ENCODE measurements at regions not wholly inside any gene's neighbourhood (a gene's known extent, or its start where the extent isn't known, plus 50 kb on each side); places are given as distances from the start of the nearest gene placed in this dataset.

DNA sequence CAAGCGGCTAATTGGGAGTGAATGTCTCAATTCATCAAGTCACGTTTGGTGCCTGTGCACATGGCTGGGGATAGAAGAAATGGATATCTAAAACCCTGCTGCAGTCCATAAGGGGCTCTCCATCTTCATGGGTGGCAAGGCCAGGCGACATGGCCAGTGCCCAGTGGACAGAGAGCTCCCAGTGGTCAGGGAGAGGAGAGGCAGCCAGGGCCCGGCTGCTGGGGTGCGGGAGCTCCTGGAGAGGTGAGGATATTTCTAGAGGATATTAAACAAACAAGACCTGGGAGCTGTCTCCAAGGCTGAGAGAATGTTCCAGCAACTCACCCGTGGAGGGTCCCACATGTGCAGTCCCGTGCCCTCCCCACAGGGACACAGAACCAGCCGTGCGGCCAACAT lies 368.8 kb upstream of the C1orf174 start:
- DNase-seq (ENCODE audit: low read depth) = no peak
- TF ChIP-seq CTCF (IDR thresholded peaks at IDR 0.05; ENCODE audit: insufficient read depth, low read depth, low read length, missing control alignments) = no peak
- no peak overlapping the region for H3K4me3 ChIP-seq (ENCODE audit: low read depth, low read length)

GRCh38 chr1:4269330-4269729 lies 369.3 kb upstream of the C1orf174 start:
- H3K4me3 ChIP-seq (ENCODE audit: low read depth, low read length) = no peak overlapping the region
- TF ChIP-seq CTCF (IDR thresholded peaks at IDR 0.05; ENCODE audit: insufficient read depth, low read depth, low read length, missing control alignments) = no peak
- DNase-seq (ENCODE audit: low read depth) = no peak

DNA sequence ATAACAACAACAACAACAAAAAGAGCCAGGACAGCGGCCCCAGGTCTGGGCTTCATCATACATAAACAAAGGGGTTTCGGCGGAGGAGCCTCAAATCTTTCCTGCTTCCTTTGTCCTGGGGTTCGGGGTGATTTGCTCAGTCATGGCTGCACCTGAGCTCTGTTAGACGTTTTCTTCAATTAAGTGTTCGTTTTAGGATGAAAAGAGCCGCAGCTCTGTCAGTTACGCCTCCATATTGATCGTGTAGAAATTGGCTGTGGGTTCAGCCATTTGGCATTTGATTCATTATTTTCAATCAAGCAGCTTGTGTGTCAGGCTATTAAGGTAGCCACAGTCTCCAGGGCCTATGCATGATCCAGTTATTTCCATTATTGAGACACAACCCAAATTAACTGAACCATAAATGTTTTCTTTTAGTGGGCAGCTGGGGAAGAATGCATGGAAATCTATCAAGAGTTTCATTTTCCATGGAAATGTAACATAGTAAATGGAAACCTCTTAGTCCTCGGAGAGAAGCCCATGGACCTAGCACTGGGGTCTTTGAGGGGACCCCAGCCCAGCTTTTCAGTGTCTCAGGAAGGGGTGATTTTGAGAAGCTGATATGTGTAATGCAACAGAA lies 370.0 kb upstream of the C1orf174 start:
- no peak for TF ChIP-seq CTCF (IDR thresholded peaks at IDR 0.05; ENCODE audit: insufficient read depth, low read depth, low read length, missing control alignments)
- DNase-seq (ENCODE audit: low read depth) = no peak
- H3K4me3 ChIP-seq (ENCODE audit: low read depth, low read length) = no peak overlapping the region

GRCh38 chr1:4270651-4271337 lies 370.7 kb upstream of the C1orf174 start:
- TF ChIP-seq CTCF (IDR thresholded peaks at IDR 0.05; ENCODE audit: insufficient read depth, low read depth, low read length, missing control alignments) = no peak
- DNase-seq (ENCODE audit: low read depth) = no peak
- no peak overlapping the region for H3K4me3 ChIP-seq (ENCODE audit: low read depth, low read length)

GRCh38 chr1:4271338-4271998 lies 371.4 kb upstream of the C1orf174 start:
- no peak for DNase-seq (ENCODE audit: low read depth)
- TF ChIP-seq CTCF (IDR thresholded peaks at IDR 0.05; ENCODE audit: insufficient read depth, low read depth, low read length, missing control alignments) = no peak

DNA sequence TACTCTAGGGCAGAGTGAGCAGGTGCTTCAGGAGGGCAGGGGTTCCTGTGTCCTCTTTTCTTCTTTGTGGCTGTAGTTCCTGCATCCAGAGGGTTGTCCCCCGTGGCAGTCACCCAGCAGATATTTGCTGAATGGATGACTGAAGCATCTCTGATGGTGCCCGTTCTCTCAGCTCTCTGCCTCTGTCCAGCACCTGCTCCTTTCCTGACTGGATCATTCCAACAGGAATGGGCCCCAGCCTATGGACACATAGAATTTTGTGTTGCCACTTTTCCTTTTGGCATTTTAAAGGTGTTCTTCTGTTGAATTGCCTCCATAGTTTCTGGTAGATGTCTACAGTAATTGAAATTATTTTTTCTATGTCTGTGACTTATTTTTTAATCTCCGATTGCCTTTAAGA lies 372.5 kb upstream of the C1orf174 start:
- TF ChIP-seq CTCF (IDR thresholded peaks at IDR 0.05; ENCODE audit: insufficient read depth, low read depth, low read length, missing control alignments) = no peak
- no peak overlapping the region for H3K4me3 ChIP-seq (ENCODE audit: low read depth, low read length)
- DNase-seq (ENCODE audit: low read depth) = no peak

More at GRCh38 chr1:4271338-4271998, 371.4 kb upstream of the C1orf174 start:
- no peak overlapping the region for H3K4me3 ChIP-seq (ENCODE audit: low read depth, low read length)

All from GM12865 (cell line).